ENCODE measurements at regions not wholly inside any gene's neighbourhood (a gene's known extent, or its start where the extent isn't known, plus 50 kb on each side); places are given as distances from the start of the nearest gene placed in this dataset.

GRCh38 chr3:194962056-194962455 is 276.4 kb downstream of the FAM43A start:
- dilution Hi-C loops (cut with HindIII; ENCODE audit: low sequenced_read_pairs, unreplicated experiment) = no loop called here
- Histone ChIP-seq H3K4me2 (ENCODE audit: low read depth, low read length) (no peak overlapping the region), H3K27ac (ENCODE audit: insufficient read depth, low read length) (no peak overlapping the region), H3K9ac (ENCODE audit: low read depth, low read length) (no peak overlapping the region), H4K8ac (ENCODE audit: low read depth in 2 of 2, low read length in 2 of 2) (no peak overlapping the region), H3K18ac (ENCODE audit: low read depth, low read length) (no peak overlapping the region), H3K27me3 (ENCODE audit: control insufficient read depth, insufficient read depth, low read length) (peaks cover 36% of the 10 kb centered on the region), H2BK15ac (ENCODE audit: low read depth, low read length) (no peak overlapping the region), H3K4me1 (ENCODE audit: control insufficient read depth, insufficient read depth, low read length) (no peaks in the 10 kb centered on the region), H2AK9ac (replicated peaks; ENCODE audit: low read depth, low read length, poor library complexity) (no peak overlapping the region), H3K36me3 (ENCODE audit: control insufficient read depth, insufficient read depth, low read length) (no peaks in the 10 kb centered on the region), H3K9me3 (ENCODE audit: control insufficient read depth, insufficient read depth, low read length) (no peaks in the 10 kb centered on the region), H4K5ac (ENCODE audit: low read depth, low read length) (no peak overlapping the region), H3K56ac (ENCODE audit: extremely low read depth, insufficient read depth, low read length) (no peak overlapping the region), H4K91ac (ENCODE audit: insufficient read depth, low read depth, low read length) (no peak overlapping the region), H2AFZ (replicated peaks; ENCODE audit: low read length, poor library complexity) (no peak overlapping the region), H3K4me3 (ENCODE audit: insufficient read depth, low read depth, low read length) (no peak overlapping the region), H3K23ac (ENCODE audit: low read depth, low read length) (no peak overlapping the region), H2BK20ac (ENCODE audit: low read depth, low read length) (no peak overlapping the region), H3K4ac (ENCODE audit: low read depth, low read length) (no peak overlapping the region), H3K14ac (replicated peaks; ENCODE audit: low read depth, low read length) (no peak overlapping the region), H2BK120ac (ENCODE audit: low read depth, low read length) (no peak overlapping the region), H3K9me1 (ENCODE audit: insufficient read depth, low read length) (no peaks in the 10 kb centered on the region), H3K79me1 (ENCODE audit: low read depth in 1 of 2, low read length in 2 of 2) (no peaks in the 10 kb centered on the region), H2AK5ac (ENCODE audit: low read depth, low read length) (no peak overlapping the region), H2BK5ac (ENCODE audit: low read depth, low read length, poor library complexity, severe bottlenecking) (no peak overlapping the region), H4K20me1 (ENCODE audit: insufficient read depth, low read length) (no peaks in the 10 kb centered on the region)
- TF ChIP-seq SMC3 (IDR thresholded peaks at IDR 0.05; ENCODE audit: low read depth, low read length) (no peak), MAFK (IDR thresholded peaks at IDR 0.05; ENCODE audit: low read depth, low read length) (no peak), USF2 (IDR thresholded peaks at IDR 0.05; ENCODE audit: low read depth, low read length) (no peak), MAZ (IDR thresholded peaks at IDR 0.05; ENCODE audit: borderline replicate concordance, low read depth, low read length) (no peak), BHLHE40 (IDR thresholded peaks at IDR 0.05; ENCODE audit: low read depth, low read length) (no peak), NFE2L2 (IDR thresholded peaks at IDR 0.05; ENCODE audit: low read depth, low read length) (no peak), CEBPB (IDR thresholded peaks at IDR 0.05; ENCODE audit: low read depth, low read length) (no peak), CHD1 (IDR thresholded peaks at IDR 0.05; ENCODE audit: low read depth, low read length) (no peak), ELK1 (IDR thresholded peaks at IDR 0.05; ENCODE audit: borderline replicate concordance, low read depth, low read length) (no peak), POLR2A (IDR thresholded peaks at IDR 0.05; ENCODE audit: low read depth, low read length) (no peak), RAD21 (IDR thresholded peaks at IDR 0.05; ENCODE audit: low read length) (no peak), RFX5 (IDR thresholded peaks at IDR 0.05; ENCODE audit: low read depth, low read length) (no peak), MXI1 (IDR thresholded peaks at IDR 0.05; ENCODE audit: borderline replicate concordance, low read depth, low read length) (no peak)
- TF ChIP-seq, protein P1, sequence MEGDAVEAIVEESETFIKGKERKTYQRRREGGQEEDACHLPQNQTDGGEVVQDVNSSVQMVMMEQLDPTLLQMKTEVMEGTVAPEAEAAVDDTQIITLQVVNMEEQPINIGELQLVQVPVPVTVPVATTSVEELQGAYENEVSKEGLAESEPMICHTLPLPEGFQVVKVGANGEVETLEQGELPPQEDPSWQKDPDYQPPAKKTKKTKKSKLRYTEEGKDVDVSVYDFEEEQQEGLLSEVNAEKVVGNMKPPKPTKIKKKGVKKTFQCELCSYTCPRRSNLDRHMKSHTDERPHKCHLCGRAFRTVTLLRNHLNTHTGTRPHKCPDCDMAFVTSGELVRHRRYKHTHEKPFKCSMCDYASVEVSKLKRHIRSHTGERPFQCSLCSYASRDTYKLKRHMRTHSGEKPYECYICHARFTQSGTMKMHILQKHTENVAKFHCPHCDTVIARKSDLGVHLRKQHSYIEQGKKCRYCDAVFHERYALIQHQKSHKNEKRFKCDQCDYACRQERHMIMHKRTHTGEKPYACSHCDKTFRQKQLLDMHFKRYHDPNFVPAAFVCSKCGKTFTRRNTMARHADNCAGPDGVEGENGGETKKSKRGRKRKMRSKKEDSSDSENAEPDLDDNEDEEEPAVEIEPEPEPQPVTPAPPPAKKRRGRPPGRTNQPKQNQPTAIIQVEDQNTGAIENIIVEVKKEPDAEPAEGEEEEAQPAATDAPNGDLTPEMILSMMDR (conservative IDR thresholded peaks at IDR 0.05; ENCODE audit: low read depth, low read length) = no peak
- ChIA-PET POLR2A (ENCODE audit: unreplicated experiment) (no interaction called here), CTCF (no interaction called here)
- DNase-seq = no peak
- ATAC-seq (ENCODE audit: low read depth) = no peak
- in situ Hi-C loops (cut with MboI; ENCODE audit: low sequenced_read_pairs) = no loop called here
- WGBS, 2 experiments (ENCODE audit: extremely low coverage in 2 of 2, insufficient read length in 1 of 2) = 85% methylated on average over 2 of the region's 2 CpGs; no CpG with 5 or more reads in 1 of the 2 experiments
- intact Hi-C loops (cut with micrococcal nuclease) = no loop called here
- no TSS peak for BruUV-seq (replicated peaks)

All from IMR-90 (cell line).